Renal pelvis (tissue), 1 donor: ENCODE measurements at regions not wholly inside any gene's neighbourhood (a gene's known extent, or its start where the extent isn't known, plus 50 kb on each side); places are given as distances from the start of the nearest gene placed in this dataset.
"Not testable (repeated sequence)": the region's sequence is repeated elsewhere in the genome, so short reads cannot be mapped to it uniquely, and the experiment has no call there.

Source experiments
- DNase-seq: peaks from one replicate; pipeline ENCODE4 v3.0.0-alpha.2; 2013

- no peak for DNase-seq
Observed at GRCh38 chr9:19936598-19936997, 147.8 kb upstream of the SLC24A2 start.

GRCh38 chr9:19935422-19935821 lies 146.6 kb upstream of the SLC24A2 start:
- no peak for DNase-seq

GRCh38 chr9:19934301-19934871 lies 145.5 kb upstream of the SLC24A2 start:
- DNase-seq = no peak

- DNase-seq = no peak
Observed at GRCh38 chr9:19931098-19931890, 142.5 kb upstream of the SLC24A2 start.

GRCh38 chr9:19927560-19927959 lies 138.7 kb upstream of the SLC24A2 start:
- no peak for DNase-seq

- no peak for DNase-seq
Observed at GRCh38 chr9:19926774-19927173, 137.9 kb upstream of the SLC24A2 start.

GRCh38 chr9:19925674-19926503 lies 137.1 kb upstream of the SLC24A2 start:
- DNase-seq = peak; percentile 82

GRCh38 chr9:19924080-19924479 lies 135.2 kb upstream of the SLC24A2 start:
- no peak for DNase-seq

GRCh38 chr9:19922476-19923118 lies 133.8 kb upstream of the SLC24A2 start:
- peak; percentile 54 for DNase-seq

- no peak for DNase-seq
Observed at GRCh38 chr9:19920401-19920800, 131.6 kb upstream of the SLC24A2 start.

- DNase-seq = no peak
Observed at GRCh38 chr9:19918630-19919029, 129.8 kb upstream of the SLC24A2 start.

GRCh38 chr9:19914044-19914443 lies 125.2 kb upstream of the SLC24A2 start:
- DNase-seq = no peak

GRCh38 chr9:19913151-19913550 lies 124.3 kb upstream of the SLC24A2 start:
- no peak for DNase-seq

GRCh38 chr9:19903076-19903475 lies 114.2 kb upstream of the SLC24A2 start:
- DNase-seq = no peak

GRCh38 chr9:19901586-19901985 lies 112.7 kb upstream of the SLC24A2 start:
- DNase-seq = no peak

- DNase-seq = no peak
Observed at GRCh38 chr9:19896161-19896560, 107.3 kb upstream of the SLC24A2 start.

GRCh38 chr9:19895578-19895977 lies 106.7 kb upstream of the SLC24A2 start:
- DNase-seq = not testable (repeated sequence)

- DNase-seq = peak; percentile 4
Observed at GRCh38 chr9:19895006-19895405, 106.2 kb upstream of the SLC24A2 start.

- DNase-seq = no peak
Observed at GRCh38 chr9:19885608-19886007, 96.8 kb upstream of the SLC24A2 start.

- DNase-seq = no peak
Observed at GRCh38 chr9:19879062-19879461, 90.2 kb upstream of the SLC24A2 start.

- DNase-seq = no peak
Observed at GRCh38 chr9:19876569-19877316, 87.9 kb upstream of the SLC24A2 start.
